GM12878 (cell line): ENCODE measurements at regions not wholly inside any gene's neighbourhood (a gene's known extent, or its start where the extent isn't known, plus 50 kb on each side); places are given as distances from the start of the nearest gene placed in this dataset.

Experiments used
- EED ChIP-seq: sonication (generic); IDR thresholded peaks from 2 replicates; pipeline ENCODE4 v1.6.1; 2016; ENCODE audit warnings: antibody characterized with exemption, low read depth
- MTA2 ChIP-seq: fragments of 450-650 bp; IDR thresholded peaks from 2 replicates; pipeline ENCODE4 v1.6.1; 2016; ENCODE audit warnings: low read depth, mild to moderate bottlenecking, moderate library complexity
- PKNOX1 ChIP-seq: fragments of 450-650 bp; IDR thresholded peaks from 2 replicates; pipeline ENCODE4 v1.6.1; 2016; ENCODE audit warnings: mild to moderate bottlenecking
- RELB ChIP-seq: fragments of 450-650 bp; IDR thresholded peaks from 2 replicates; pipeline ENCODE4 v1.6.1; 2017; ENCODE audit warnings: low read depth, mild to moderate bottlenecking, moderate library complexity
- REST ChIP-seq: IDR thresholded peaks from 2 replicates; pipeline ENCODE4 v1.6.1; 2012; ENCODE audit warnings: mild to moderate bottlenecking, low read depth, low read length
- SIN3A ChIP-seq: IDR thresholded peaks from 2 replicates; pipeline ENCODE4 v1.6.1; 2012; ENCODE audit warnings: low read depth, low read length, improper control_type of control experiment
- SKIL ChIP-seq: fragments of 450-650 bp; IDR thresholded peaks from 2 replicates; pipeline ENCODE4 v1.6.1; 2017; ENCODE audit warnings: mild to moderate bottlenecking, low read depth, inconsistent platforms; ENCODE audit not compliant: poor library complexity, severe bottlenecking

- TF ChIP-seq SKIL = no peak
- 0 out of 2 replicates have a peak, but pooled peaks have one; percentile 25 for TF ChIP-seq EED
- TF ChIP-seq PKNOX1 = no peak
- no peak for TF ChIP-seq MTA2
- no peak for TF ChIP-seq RELB
- TF ChIP-seq REST = peak; percentile 13; the same call in 1 of the 2 replicates
- no peak for TF ChIP-seq SIN3A
These were observed 286.7 kb downstream of the SEC14L1 start (continued) for GRCh38 chr17:77427391-77427991.
